AG04449 (cell line): ENCODE measurements at regions not wholly inside any gene's neighbourhood (a gene's known extent, or its start where the extent isn't known, plus 50 kb on each side); places are given as distances from the start of the nearest gene placed in this dataset.

ENCODE experiments used
- CTCF ChIA-PET: fragments of 350-600 bp; formaldehyde crosslinking; extraction: SDS; loops from one replicate; lab custom pipeline; 2021; ENCODE audit warnings: antibody characterized with exemption; lab: Yijun Ruan, JAX
- POLR2A ChIA-PET: fragments of 400-600, 350-600 bp; formaldehyde crosslinking; extraction: SDS; loops from one replicate; lab custom pipeline; 2020; ENCODE audit warnings: antibody characterized with exemption, inconsistent platforms; lab: Yijun Ruan, JAX
- DNase-seq: peaks from one replicate; pipeline ENCODE4 v3.0.0-alpha.2; 2010; ENCODE audit warnings: low read depth, low spot score
- H3K4me3 ChIP-seq: 2 replicates; pipeline ENCODE4 v1.5.1; 2011; ENCODE audit warnings: low read depth, mild to moderate bottlenecking, control low read depth, low read length
- TF ChIP-seq, protein P1 (sequence below): IDR thresholded peaks from one replicate; pipeline ENCODE4 v1.5.1; 2011; ENCODE audit warnings: mild to moderate bottlenecking, moderate library complexity, low read length, control low read depth, inconsistent platforms; ENCODE audit not compliant: insufficient read depth; ENCODE audit errors: missing control alignments

DNA sequence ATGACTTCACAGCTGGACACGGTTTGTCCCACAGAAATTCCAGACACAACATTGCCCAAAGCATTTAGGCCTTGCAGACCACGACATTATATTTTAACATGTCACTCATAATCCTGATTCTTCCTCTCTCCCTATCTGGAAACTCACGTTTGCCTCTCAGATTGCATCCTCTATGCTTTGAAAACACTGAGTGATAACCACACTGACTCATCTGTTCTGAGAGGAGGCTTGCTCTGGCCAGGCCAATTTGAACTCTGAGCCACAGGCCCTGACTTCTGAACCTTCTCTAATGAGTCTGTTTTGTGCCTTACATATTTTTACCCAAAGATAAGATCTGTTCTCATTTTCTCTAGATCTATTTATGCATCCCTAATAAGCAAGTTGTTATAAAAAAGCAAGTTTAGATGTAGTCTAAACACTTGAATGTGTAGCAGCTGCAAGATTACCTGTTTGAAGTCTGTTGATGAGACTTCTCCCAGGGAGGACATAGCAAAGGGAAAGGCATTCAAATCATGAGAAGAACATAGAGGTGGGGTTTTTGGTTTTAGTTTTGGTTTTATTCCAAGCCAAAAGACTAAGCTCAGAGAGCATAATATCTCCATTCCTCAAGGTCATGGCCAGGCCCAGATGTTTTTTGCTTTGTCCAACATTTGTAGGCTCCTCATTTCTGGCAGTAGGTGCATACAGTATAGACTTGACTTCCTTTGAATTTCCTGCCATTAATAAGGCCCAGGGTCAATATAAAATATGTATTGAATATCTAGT is 234.4 kb upstream of the LRTM1 start:
- TF ChIP-seq, protein P1, sequence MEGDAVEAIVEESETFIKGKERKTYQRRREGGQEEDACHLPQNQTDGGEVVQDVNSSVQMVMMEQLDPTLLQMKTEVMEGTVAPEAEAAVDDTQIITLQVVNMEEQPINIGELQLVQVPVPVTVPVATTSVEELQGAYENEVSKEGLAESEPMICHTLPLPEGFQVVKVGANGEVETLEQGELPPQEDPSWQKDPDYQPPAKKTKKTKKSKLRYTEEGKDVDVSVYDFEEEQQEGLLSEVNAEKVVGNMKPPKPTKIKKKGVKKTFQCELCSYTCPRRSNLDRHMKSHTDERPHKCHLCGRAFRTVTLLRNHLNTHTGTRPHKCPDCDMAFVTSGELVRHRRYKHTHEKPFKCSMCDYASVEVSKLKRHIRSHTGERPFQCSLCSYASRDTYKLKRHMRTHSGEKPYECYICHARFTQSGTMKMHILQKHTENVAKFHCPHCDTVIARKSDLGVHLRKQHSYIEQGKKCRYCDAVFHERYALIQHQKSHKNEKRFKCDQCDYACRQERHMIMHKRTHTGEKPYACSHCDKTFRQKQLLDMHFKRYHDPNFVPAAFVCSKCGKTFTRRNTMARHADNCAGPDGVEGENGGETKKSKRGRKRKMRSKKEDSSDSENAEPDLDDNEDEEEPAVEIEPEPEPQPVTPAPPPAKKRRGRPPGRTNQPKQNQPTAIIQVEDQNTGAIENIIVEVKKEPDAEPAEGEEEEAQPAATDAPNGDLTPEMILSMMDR = no peak
- ChIA-PET POLR2A (interaction anchor here (0.9 kb wide), 1 partner anchor 290 kb away, joined by 4 read pairs; no protein-coding TSS in a partner anchor), CTCF (interaction anchor here (1.3 to 2.1 kb wide), 4 partner anchors 19 to 310 kb away, joined by 3 to 5 read pairs (median 4); no protein-coding TSS in a partner anchor)
- no peak overlapping the region for H3K4me3 ChIP-seq
- DNase-seq = no peak

DNA sequence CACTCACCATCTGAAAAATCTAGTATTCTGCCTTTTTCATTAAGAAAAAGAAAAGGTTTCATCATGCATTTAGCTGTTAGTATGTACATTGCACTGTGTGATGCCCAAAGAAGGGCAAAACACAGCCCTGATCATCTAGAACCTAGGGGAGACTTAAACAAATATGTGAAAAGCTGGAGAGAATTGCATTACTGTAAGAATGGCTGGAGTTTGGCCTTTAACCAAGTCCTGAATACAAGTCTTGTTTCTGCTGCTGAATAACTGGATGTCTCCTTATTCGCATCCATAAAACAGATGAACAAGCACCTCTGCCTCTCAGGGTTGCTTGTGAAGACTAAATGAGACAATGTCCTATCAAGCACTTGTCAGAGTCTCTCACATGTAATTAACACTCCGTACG is 233.4 kb upstream of the LRTM1 start:
- ChIA-PET POLR2A (interaction anchor here (0.8 to 1.7 kb wide), 15 partner anchors 9 to 326 kb away, joined by 3 to 45 read pairs (median 6); partner anchors contain the start of gene WNT5A), CTCF (interaction anchor here (0.9 to 2.1 kb wide), 6 partner anchors 19 to 309 kb away, joined by 3 to 5 read pairs (median 4); no protein-coding TSS in a partner anchor)
- no peak for DNase-seq
- no peak overlapping the region for H3K4me3 ChIP-seq
- TF ChIP-seq, protein P1 = no peak

DNA sequence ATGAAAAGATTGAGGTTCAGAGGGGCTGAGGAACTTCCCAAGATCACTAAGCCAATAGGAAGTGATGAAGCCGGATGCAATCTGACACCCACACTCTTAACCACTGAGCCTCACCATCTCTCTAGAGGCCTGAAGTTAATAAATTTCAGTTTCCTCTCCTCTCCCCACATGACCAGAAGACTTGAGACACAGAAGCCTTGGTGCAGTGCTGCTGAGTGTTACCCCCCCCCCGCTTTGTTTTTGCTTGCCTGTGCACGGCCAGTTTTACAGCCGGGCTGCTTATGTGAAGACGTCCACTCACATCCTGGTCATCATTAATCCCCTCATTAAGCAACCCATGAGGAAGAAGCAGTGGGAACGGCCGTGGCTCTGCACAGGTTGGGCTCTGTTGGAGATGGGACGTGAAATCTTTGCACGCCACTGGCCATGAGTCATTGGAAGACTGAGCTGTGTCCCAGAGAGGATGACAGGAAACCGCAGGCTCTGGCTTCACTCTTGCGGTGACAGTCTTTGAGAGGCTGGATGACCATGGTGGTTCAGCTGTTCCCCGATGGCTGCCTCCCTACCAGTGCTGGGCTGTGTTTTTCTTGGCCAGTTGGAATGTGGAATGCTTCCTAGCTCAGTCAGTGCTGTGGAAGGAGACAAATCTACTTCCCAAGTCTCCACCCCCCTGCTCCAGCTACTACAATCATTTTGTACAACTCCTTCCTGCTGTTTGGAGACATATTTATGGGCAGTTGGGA is 232.6 kb upstream of the LRTM1 start:
- DNase-seq = peak; percentile 99
- ChIA-PET POLR2A (interaction anchor here (0.6 to 1.7 kb wide), 21 partner anchors 10 to 327 kb away, joined by 3 to 45 read pairs (median 5); partner anchors contain the start of gene WNT5A), CTCF (interaction anchor here (0.8 to 1.6 kb wide), 6 partner anchors 20 to 290 kb away, joined by 3 to 4 read pairs (median 3); no protein-coding TSS in a partner anchor)
- peak overlapping the region; percentile 13 for H3K4me3 ChIP-seq
- TF ChIP-seq, protein P1 = no peak

DNA sequence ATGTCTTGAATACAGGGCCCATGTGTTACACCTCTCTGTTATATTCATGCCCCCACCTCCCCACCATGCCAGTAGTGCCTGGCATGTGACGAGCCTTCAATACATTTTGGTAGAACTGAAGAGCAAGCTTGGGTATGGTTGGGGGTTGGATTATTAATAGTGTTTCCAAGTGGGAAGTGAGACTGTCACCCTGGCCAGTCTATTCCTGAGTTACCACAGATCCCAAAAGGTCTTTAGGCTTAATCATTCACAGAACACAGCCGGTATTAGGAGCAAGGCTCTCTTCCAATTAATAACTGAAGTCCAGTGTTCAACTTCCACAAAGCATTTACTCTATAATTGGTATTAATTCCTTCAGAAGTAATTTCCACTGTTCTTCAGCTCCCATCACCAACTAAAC is 231.9 kb upstream of the LRTM1 start:
- no peak overlapping the region for H3K4me3 ChIP-seq
- DNase-seq = no peak
- ChIA-PET CTCF (interaction anchor here (1.2 to 1.3 kb wide), 2 partner anchors 21 to 207 kb away, joined by 3 read pairs; no protein-coding TSS in a partner anchor), POLR2A (interaction anchor here (0.6 to 1.7 kb wide), 4 partner anchors 10 to 268 kb away, joined by 3 to 45 read pairs (median 5); no protein-coding TSS in a partner anchor)
- TF ChIP-seq, protein P1 = no peak

DNA sequence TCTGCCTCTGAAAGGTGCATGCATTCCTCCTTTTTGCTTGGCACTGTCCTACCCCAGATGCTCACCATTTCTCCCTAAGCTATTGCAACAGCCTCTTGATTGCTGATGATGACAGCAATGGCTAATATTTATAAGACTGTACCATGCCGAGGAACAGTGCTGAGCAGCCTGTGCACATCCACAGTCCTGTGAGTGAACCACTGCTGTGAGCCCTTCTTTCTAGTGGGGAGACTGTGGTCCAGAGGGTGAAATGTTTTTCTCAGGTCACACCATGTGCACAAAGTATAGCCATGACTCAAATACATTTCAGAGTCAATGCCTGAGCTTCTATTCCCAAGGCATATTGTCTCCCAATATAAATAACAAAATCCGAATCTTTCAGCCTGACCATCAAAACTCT is 231.2 kb upstream of the LRTM1 start:
- TF ChIP-seq, protein P1 = no peak
- ChIA-PET CTCF (interaction anchor here (1.2 to 1.3 kb wide), 2 partner anchors 22 to 207 kb away, joined by 3 read pairs; no protein-coding TSS in a partner anchor), POLR2A (no interaction called here)
- H3K4me3 ChIP-seq = no peak overlapping the region
- no peak for DNase-seq

DNA sequence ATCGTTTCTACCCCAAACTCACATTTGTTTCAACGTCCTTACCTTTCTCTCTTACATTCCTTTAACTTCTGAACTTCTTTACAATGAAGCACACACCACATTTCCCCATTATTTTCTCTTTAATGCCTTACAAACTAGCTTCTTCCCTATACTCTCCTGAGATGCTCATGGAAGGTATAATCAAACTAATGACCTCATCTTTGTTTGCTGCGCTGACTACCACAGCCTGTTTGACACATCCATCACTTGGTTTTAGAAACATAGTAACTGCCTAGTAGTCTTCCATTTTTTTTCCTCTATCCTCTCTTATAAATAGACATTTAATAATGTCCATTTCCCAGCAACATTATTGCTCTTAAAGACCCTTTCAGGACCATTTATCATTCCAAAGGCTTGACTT is 230.5 kb upstream of the LRTM1 start:
- ChIA-PET CTCF (interaction anchor here (1.0 to 1.2 kb wide), 2 partner anchors 206 to 209 kb away, joined by 3 read pairs; no protein-coding TSS in a partner anchor), POLR2A (no interaction called here)
- DNase-seq = no peak
- TF ChIP-seq, protein P1 = no peak
- no peak overlapping the region for H3K4me3 ChIP-seq
